Neuronal stem cell (in vitro differentiated cells): ENCODE measurements at regions not wholly inside any gene's neighbourhood (a gene's known extent, or its start where the extent isn't known, plus 50 kb on each side); places are given as distances from the start of the nearest gene placed in this dataset.

Source experiments
- DNase-seq: peaks from one replicate; pipeline ENCODE4 v3.0.0-alpha.2; 2013; ENCODE audit warnings: low spot score
- H2AFZ ChIP-seq: one replicate; pipeline ENCODE4 v1.6.1; 2013; ENCODE audit warnings: mild to moderate bottlenecking, low read length, inconsistent platforms
- H2AK5ac ChIP-seq: 2 replicates; pipeline ENCODE4 v1.6.1; 2013; ENCODE audit warnings: low read depth, mild to moderate bottlenecking, inconsistent platforms, low read length, moderate library complexity, mixed read lengths
- H2BK120ac ChIP-seq: 2 replicates; pipeline ENCODE4 v1.6.1; 2013; ENCODE audit warnings: low read depth, mild to moderate bottlenecking, inconsistent platforms, low read length, moderate library complexity, mixed read lengths
- H2BK12ac ChIP-seq: one replicate; pipeline ENCODE4 v1.6.1; 2013; ENCODE audit warnings: low read length, inconsistent platforms
- H2BK15ac ChIP-seq: 2 replicates; pipeline ENCODE4 v1.6.1; 2013; ENCODE audit warnings: mild to moderate bottlenecking, low read length, inconsistent platforms, mixed read lengths
- H2BK5ac ChIP-seq: one replicate; pipeline ENCODE4 v1.6.1; 2013; ENCODE audit warnings: inconsistent platforms, mild to moderate bottlenecking, low read length, moderate library complexity
- H3K14ac ChIP-seq: one replicate; pipeline ENCODE4 v1.6.1; 2013; ENCODE audit warnings: low read length, inconsistent platforms
- H3K18ac ChIP-seq: 2 replicates; pipeline ENCODE4 v1.6.1; 2013; ENCODE audit warnings: low read length, inconsistent platforms
- H3K23ac ChIP-seq: 2 replicates; pipeline ENCODE4 v1.6.1; 2013; ENCODE audit warnings: low read depth, mild to moderate bottlenecking, mixed read lengths, low read length, inconsistent platforms; ENCODE audit not compliant: poor library complexity
- H3K27ac ChIP-seq: replicated peaks from 3 replicates; pipeline ENCODE4 v1.5.1; 2013; ENCODE audit warnings: low read length, inconsistent platforms
- H3K27me3 ChIP-seq, 3 experiments: 2 replicates each; pipeline ENCODE4 v1.6.1; 2013; ENCODE audit warnings: low read length in 3 of 3, mild to moderate bottlenecking in 2 of 3, inconsistent platforms in 1 of 3, low read depth in 1 of 3, mixed read lengths in 1 of 3, moderate library complexity in 1 of 3; ENCODE audit not compliant: control insufficient read depth in 3 of 3, insufficient read depth in 3 of 3
- H3K36me3 ChIP-seq, 2 donors: replicated peaks in 1 of 2; 2 replicates each; pipeline ENCODE4 v1.6.1; 2013; ENCODE audit warnings: low read length in 2 of 2; ENCODE audit not compliant: control insufficient read depth in 2 of 2, insufficient read depth in 2 of 2
- H3K4ac ChIP-seq: 2 replicates; pipeline ENCODE4 v1.6.1; 2013; ENCODE audit warnings: inconsistent platforms, mild to moderate bottlenecking, low read length, moderate library complexity
- H3K4me1 ChIP-seq, 2 donors: 1 replicate in 1 of 2; 2 replicates in 1 of 2; pipeline ENCODE4 v1.6.1; 2013; ENCODE audit warnings: low read length in 2 of 2, low read depth in 1 of 2; ENCODE audit not compliant: control insufficient read depth in 2 of 2, insufficient read depth in 1 of 2
- H3K4me2 ChIP-seq: one replicate; pipeline ENCODE4 v1.6.1; 2013; ENCODE audit warnings: mild to moderate bottlenecking, low read length, inconsistent platforms; ENCODE audit not compliant: insufficient read depth, poor library complexity, severe bottlenecking
- H3K4me3 ChIP-seq, 2 donors: 2 replicates each; pipeline ENCODE4 v1.5.1; 2013; ENCODE audit warnings: low read length in 2 of 2, mild to moderate bottlenecking in 2 of 2, inconsistent platforms in 1 of 2, moderate library complexity in 1 of 2
- H3K79me1 ChIP-seq: one replicate; pipeline ENCODE4 v1.6.1; 2013; ENCODE audit warnings: low read depth, mild to moderate bottlenecking, inconsistent platforms, low read length, moderate library complexity
- H3K9ac ChIP-seq: one replicate; pipeline ENCODE4 v1.6.1; 2013; ENCODE audit warnings: mild to moderate bottlenecking, low read depth, low read length, inconsistent platforms; ENCODE audit not compliant: poor library complexity
- H3K9me3 ChIP-seq, 2 donors: replicated peaks in 1 of 2; 2 replicates each; pipeline versions ENCODE3 to v1.6.1; 2013; ENCODE audit warnings: low read length in 2 of 2, mild to moderate bottlenecking in 2 of 2, inconsistent platforms in 1 of 2, low read depth in 1 of 2, mixed read lengths in 1 of 2, moderate library complexity in 1 of 2; ENCODE audit not compliant: control insufficient read depth in 2 of 2, insufficient read depth in 1 of 2
- H4K8ac ChIP-seq: one replicate; pipeline ENCODE4 v1.6.1; 2013; ENCODE audit warnings: low read depth, mild to moderate bottlenecking, inconsistent platforms, low read length, moderate library complexity
- H4K91ac ChIP-seq: one replicate; pipeline ENCODE4 v1.6.1; 2013; ENCODE audit warnings: low read length, low read depth, mild to moderate bottlenecking, inconsistent platforms; ENCODE audit not compliant: poor library complexity
- WGBS, 2 donors: extraction: QIAGEN DNeasy Blood & Tissue Kit; methylation state at CpG; one replicate each; pipeline ENCODE4 v1.1.7; 2013; ENCODE audit warnings: missing lambda C conversion rate in 2 of 2, mixed read lengths in 1 of 2; ENCODE audit not compliant: insufficient read length in 2 of 2, insufficient replicate concordance in 1 of 2; ENCODE audit errors: extremely low coverage in 2 of 2; 5-methylcytosine and 5-hydroxymethylcytosine counted together

- H2AFZ ChIP-seq: no peak overlapping the region
- H4K91ac ChIP-seq: no peak overlapping the region
- no peaks in the 10 kb centered on the region for H3K27me3 ChIP-seq
- no peak overlapping the region for H3K9ac ChIP-seq
- H3K9me3 ChIP-seq: no peaks in the 10 kb centered on the region
- H2BK15ac ChIP-seq: no peak overlapping the region
- no peaks in the 10 kb centered on the region for H3K36me3 ChIP-seq
- no peak overlapping the region for H2BK120ac ChIP-seq
- H3K4me1 ChIP-seq: peaks cover 0 to 2% of the 10 kb centered on the region in 2 donors
- no peak overlapping the region for H3K4ac ChIP-seq
- H3K27ac ChIP-seq: no peak overlapping the region
- H4K8ac ChIP-seq: no peak overlapping the region
- peak overlapping the region; percentile 59 for H3K18ac ChIP-seq
- no peak overlapping the region for H2AK5ac ChIP-seq
- no peaks in the 10 kb centered on the region for H3K79me1 ChIP-seq
- H3K23ac ChIP-seq: no peak overlapping the region
- no peak overlapping the region for H2BK5ac ChIP-seq
- no peak for DNase-seq
- no peak overlapping the region for H2BK12ac ChIP-seq
- peak overlapping the region; percentile 59 for H3K14ac ChIP-seq
- WGBS, 2 donors: no CpG with 5 or more reads among the region's 2 CpGs
- no peak overlapping the region for H3K4me3 ChIP-seq
- H3K4me2 ChIP-seq: no peak overlapping the region
Observed at GRCh38 chr1:42081475-42081874, 71.7 kb upstream of the GUCA2B start.

GRCh38 chr1:42075179-42075578, 78.0 kb upstream of the GUCA2B start:
- Histone ChIP-seq H3K4ac (no peak overlapping the region), H3K18ac (no peak overlapping the region), H2BK12ac (no peak overlapping the region), H4K91ac (no peak overlapping the region), H3K4me1 (no peaks in the 10 kb centered on the region), H3K36me3 (no peaks in the 10 kb centered on the region), H4K8ac (no peak overlapping the region), H2BK15ac (no peak overlapping the region), H3K23ac (no peak overlapping the region), H2BK5ac (no peak overlapping the region), H3K79me1 (no peaks in the 10 kb centered on the region), H3K14ac (no peak overlapping the region), H3K4me3 (no peak overlapping the region), H3K9me3 (no peaks in the 10 kb centered on the region), H3K27me3 (peaks cover 0 to 4% (median 0%) of the 10 kb centered on the region in 3 experiments), H3K4me2 (no peak overlapping the region), H3K9ac (no peak overlapping the region), H2AK5ac (no peak overlapping the region), H2AFZ (no peak overlapping the region), H2BK120ac (no peak overlapping the region), H3K27ac (no peak overlapping the region)
- WGBS, 2 donors: no CpG with 5 or more reads among the region's 2 CpGs
- DNase-seq: no peak

GRCh38 chr1:42070996-42071395, 82.2 kb upstream of the GUCA2B start:
- DNase-seq: no peak
- H3K4ac ChIP-seq: no peak overlapping the region
- no peak overlapping the region for H4K91ac ChIP-seq
- H3K27me3 ChIP-seq: peaks cover 0 to 4% (median 0%) of the 10 kb centered on the region in 3 experiments
- no peak overlapping the region for H2AK5ac ChIP-seq
- H3K79me1 ChIP-seq: no peaks in the 10 kb centered on the region
- H2BK120ac ChIP-seq: no peak overlapping the region
- H3K9me3 ChIP-seq: no peaks in the 10 kb centered on the region
- no peak overlapping the region for H3K4me2 ChIP-seq
- H4K8ac ChIP-seq: no peak overlapping the region
- no peak overlapping the region for H2BK15ac ChIP-seq
- H3K23ac ChIP-seq: no peak overlapping the region
- H3K4me1 ChIP-seq: no peaks in the 10 kb centered on the region
- no peak overlapping the region for H2BK5ac ChIP-seq
- no peak overlapping the region for H2AFZ ChIP-seq
- H3K27ac ChIP-seq: no peak overlapping the region
- no CpG with 5 or more reads among the region's 2 CpGs for WGBS, 2 donors
- H3K14ac ChIP-seq: no peak overlapping the region
- H3K36me3 ChIP-seq: no peaks in the 10 kb centered on the region
- no peak overlapping the region for H3K18ac ChIP-seq
- H3K4me3 ChIP-seq: no peak overlapping the region
- H2BK12ac ChIP-seq: no peak overlapping the region
- no peak overlapping the region for H3K9ac ChIP-seq

GRCh38 chr1:42057800-42058199, 95.4 kb upstream of the GUCA2B start:
- H3K4me3 ChIP-seq: no peak overlapping the region
- no peak overlapping the region for H3K27ac ChIP-seq
- H2AK5ac ChIP-seq: no peak overlapping the region
- H2BK15ac ChIP-seq: no peak overlapping the region
- H3K18ac ChIP-seq: no peak overlapping the region
- no peak overlapping the region for H3K4ac ChIP-seq
- H2BK5ac ChIP-seq: no peak overlapping the region
- H2BK12ac ChIP-seq: no peak overlapping the region
- no peak overlapping the region for H2BK120ac ChIP-seq
- no peaks in the 10 kb centered on the region for H3K9me3 ChIP-seq
- no peak overlapping the region for H4K8ac ChIP-seq
- H3K23ac ChIP-seq: no peak overlapping the region
- no peak overlapping the region for H4K91ac ChIP-seq
- no peaks in the 10 kb centered on the region for H3K27me3 ChIP-seq
- no peak for DNase-seq
- no peaks in the 10 kb centered on the region for H3K4me1 ChIP-seq
- no CpG with 5 or more reads among the region's 3 CpGs for WGBS, 2 donors
- H3K4me2 ChIP-seq: no peak overlapping the region
- H2AFZ ChIP-seq: no peak overlapping the region
- H3K9ac ChIP-seq: no peak overlapping the region
- no peaks in the 10 kb centered on the region for H3K79me1 ChIP-seq
- H3K14ac ChIP-seq: no peak overlapping the region
- no peaks in the 10 kb centered on the region for H3K36me3 ChIP-seq
